ENCODE measurements at regions not wholly inside any gene's neighbourhood (a gene's known extent, or its start where the extent isn't known, plus 50 kb on each side); places are given as distances from the start of the nearest gene placed in this dataset.

- TF ChIP-seq CTCF (IDR thresholded peaks at IDR 0.05; ENCODE audit: insufficient read depth in 1 of 2, low read depth in 1 of 2, low read length in 1 of 2, severe bottlenecking in 1 of 2, unreplicated experiment in 1 of 2), result no peak
- no TSS peak for BruUV-seq (replicated peaks)
- no peaks in the 10 kb centered on the region for H3K27me3 Mint-ChIP-seq (ENCODE audit: insufficient read depth, unreplicated experiment)
- ChIA-PET POLR2A (no interaction called here), CTCF (no interaction called here)
- no peak overlapping the region for H3K4me3 Mint-ChIP-seq (ENCODE audit: unreplicated experiment)
- no peak for DNase-seq
- no peaks in the 10 kb centered on the region for H3K4me1 ChIP-seq
- H3K36me3 Mint-ChIP-seq (ENCODE audit: insufficient read depth, unreplicated experiment), result peaks cover 3% of the 10 kb centered on the region
- no peaks in the 10 kb centered on the region for H3K27me3 ChIP-seq (replicated peaks; ENCODE audit: control insufficient read depth, insufficient read depth, low read length)
- no peaks in the 10 kb centered on the region for H3K9me3 ChIP-seq
- H3K4me1 Mint-ChIP-seq (ENCODE audit: low read depth, unreplicated experiment), result no peaks in the 10 kb centered on the region
- no peaks in the 10 kb centered on the region for H3K36me3 ChIP-seq (ENCODE audit: control insufficient read depth, insufficient read depth, low read length)
- H3K27ac Mint-ChIP-seq (ENCODE audit: unreplicated experiment), result no peak overlapping the region
- no peak overlapping the region for H3K4me3 ChIP-seq (ENCODE audit: low read depth, low read length)
- H3K9me3 Mint-ChIP-seq (ENCODE audit: unreplicated experiment), result no peaks in the 10 kb centered on the region
- intact Hi-C loops (cut with micrococcal nuclease; ENCODE audit: unreplicated experiment), result no loop called here
Observed at GRCh38 chr18:46222093-46222492, 117.9 kb downstream of the HAUS1 start.

GRCh38 chr18:46222710-46223360 lies 118.7 kb downstream of the HAUS1 start:
- Mint-ChIP-seq H3K4me1 (ENCODE audit: low read depth, unreplicated experiment) (no peaks in the 10 kb centered on the region), H3K36me3 (ENCODE audit: insufficient read depth, unreplicated experiment) (no peaks in the 10 kb centered on the region), H3K27me3 (ENCODE audit: insufficient read depth, unreplicated experiment) (no peaks in the 10 kb centered on the region), H3K27ac (ENCODE audit: unreplicated experiment) (no peak overlapping the region), H3K4me3 (ENCODE audit: unreplicated experiment) (no peak overlapping the region), H3K9me3 (ENCODE audit: unreplicated experiment) (no peaks in the 10 kb centered on the region)
- Histone ChIP-seq H3K4me3 (ENCODE audit: low read depth, low read length) (no peak overlapping the region), H3K27me3 (replicated peaks; ENCODE audit: control insufficient read depth, insufficient read depth, low read length) (no peaks in the 10 kb centered on the region), H3K4me1 (no peaks in the 10 kb centered on the region), H3K9me3 (no peaks in the 10 kb centered on the region), H3K36me3 (ENCODE audit: control insufficient read depth, insufficient read depth, low read length) (no peaks in the 10 kb centered on the region)
- POLR2A ChIA-PET, result no interaction called here
- no TSS peak for BruUV-seq (replicated peaks)
- intact Hi-C loops (cut with micrococcal nuclease; ENCODE audit: unreplicated experiment), result no loop called here
- DNase-seq, result no peak
- TF ChIP-seq CTCF (IDR thresholded peaks at IDR 0.05; ENCODE audit: insufficient read depth in 1 of 2, low read depth in 1 of 2, low read length in 1 of 2, severe bottlenecking in 1 of 2, unreplicated experiment in 1 of 2), result no peak
- CTCF ChIA-PET, result no interaction called here

GRCh38 chr18:46224181-46224775 lies 120.1 kb downstream of the HAUS1 start:
- no peak for DNase-seq
- no peaks in the 10 kb centered on the region for H3K4me1 Mint-ChIP-seq (ENCODE audit: low read depth, unreplicated experiment)
- no TSS peak for BruUV-seq (replicated peaks)
- Histone ChIP-seq H3K4me3 (ENCODE audit: low read depth, low read length) (no peak overlapping the region), H3K4me1 (no peaks in the 10 kb centered on the region), H3K27me3 (replicated peaks; ENCODE audit: control insufficient read depth, insufficient read depth, low read length) (no peaks in the 10 kb centered on the region), H3K36me3 (ENCODE audit: control insufficient read depth, insufficient read depth, low read length) (no peaks in the 10 kb centered on the region), H3K9me3 (no peaks in the 10 kb centered on the region)
- ChIA-PET CTCF (no interaction called here), POLR2A (no interaction called here)
- intact Hi-C loops (cut with micrococcal nuclease; ENCODE audit: unreplicated experiment), result no loop called here
- H3K4me3 Mint-ChIP-seq (ENCODE audit: unreplicated experiment), result no peak overlapping the region
- H3K36me3 Mint-ChIP-seq (ENCODE audit: insufficient read depth, unreplicated experiment), result no peaks in the 10 kb centered on the region
- no peaks in the 10 kb centered on the region for H3K9me3 Mint-ChIP-seq (ENCODE audit: unreplicated experiment)
- no peak overlapping the region for H3K27ac Mint-ChIP-seq (ENCODE audit: unreplicated experiment)
- no peak for TF ChIP-seq CTCF (IDR thresholded peaks at IDR 0.05; ENCODE audit: insufficient read depth in 1 of 2, low read depth in 1 of 2, low read length in 1 of 2, severe bottlenecking in 1 of 2, unreplicated experiment in 1 of 2)
- H3K27me3 Mint-ChIP-seq (ENCODE audit: insufficient read depth, unreplicated experiment), result no peaks in the 10 kb centered on the region

All from Caco-2 (cell line).